ENCODE measurements at regions not wholly inside any gene's neighbourhood (a gene's known extent, or its start where the extent isn't known, plus 50 kb on each side); places are given as distances from the start of the nearest gene placed in this dataset.

GRCh38 chr11:116175707-116176106 is 597.1 kb downstream of the BUD13 start:
- Histone ChIP-seq H3K14ac (ENCODE audit: low read length) (no peak overlapping the region), H4K91ac (ENCODE audit: low read depth, low read length, poor library complexity) (no peak overlapping the region), H3K4me1 (ENCODE audit: control insufficient read depth in 2 of 2, insufficient read depth in 1 of 2, low read depth in 1 of 2, low read length in 2 of 2) (peaks cover 8 to 21% of the 10 kb centered on the region in 2 donors), H3K9me3 (replicated peaks in 1 of 2; ENCODE audit: control insufficient read depth in 2 of 2, insufficient read depth in 1 of 2, low read depth in 1 of 2, low read length in 2 of 2) (no peaks in the 10 kb centered on the region), H3K18ac (ENCODE audit: low read length) (no peak overlapping the region), H2BK5ac (ENCODE audit: low read length) (no peak overlapping the region), H3K4me2 (ENCODE audit: insufficient read depth, low read length, poor library complexity, severe bottlenecking) (no peak overlapping the region), H3K9ac (ENCODE audit: low read depth, low read length, poor library complexity) (no peak overlapping the region), H3K4ac (ENCODE audit: low read length) (no peak overlapping the region), H3K36me3 (replicated peaks in 1 of 2; ENCODE audit: control insufficient read depth in 2 of 2, insufficient read depth in 2 of 2, low read length in 2 of 2) (no peaks in the 10 kb centered on the region), H2AK5ac (ENCODE audit: low read depth, low read length) (no peak overlapping the region), H3K23ac (ENCODE audit: low read depth, low read length, poor library complexity) (no peak overlapping the region), H3K27ac (replicated peaks; ENCODE audit: low read length) (no peak overlapping the region), H2AFZ (ENCODE audit: low read length) (no peak overlapping the region), H2BK12ac (ENCODE audit: low read length) (no peak overlapping the region), H4K8ac (ENCODE audit: low read depth, low read length) (no peak overlapping the region), H2BK15ac (ENCODE audit: low read length) (no peak overlapping the region), H3K27me3 (ENCODE audit: control insufficient read depth in 3 of 3, insufficient read depth in 3 of 3, low read depth in 1 of 3, low read length in 3 of 3) (no peaks in the 10 kb centered on the region), H2BK120ac (ENCODE audit: low read depth, low read length) (no peak overlapping the region), H3K4me3 (ENCODE audit: low read length in 2 of 2) (no peak overlapping the region), H3K79me1 (ENCODE audit: low read depth, low read length) (no peaks in the 10 kb centered on the region)
- no peak for DNase-seq (ENCODE audit: low spot score)
- no CpG with 5 or more reads among the region's 7 CpGs for WGBS, 2 donors (ENCODE audit: extremely low coverage in 2 of 2, insufficient read length in 2 of 2, insufficient replicate concordance in 1 of 2)

GRCh38 chr11:116173941-116174911 is 598.6 kb downstream of the BUD13 start:
- Histone ChIP-seq H3K9me3 (replicated peaks in 1 of 2; ENCODE audit: control insufficient read depth in 2 of 2, insufficient read depth in 1 of 2, low read depth in 1 of 2, low read length in 2 of 2) (no peaks in the 10 kb centered on the region), H2BK120ac (ENCODE audit: low read depth, low read length) (no peak overlapping the region), H4K91ac (ENCODE audit: low read depth, low read length, poor library complexity) (no peak overlapping the region), H2AK5ac (ENCODE audit: low read depth, low read length) (no peak overlapping the region), H2BK15ac (ENCODE audit: low read length) (no peak overlapping the region), H3K79me1 (ENCODE audit: low read depth, low read length) (no peaks in the 10 kb centered on the region), H3K23ac (ENCODE audit: low read depth, low read length, poor library complexity) (no peak overlapping the region), H3K4me2 (ENCODE audit: insufficient read depth, low read length, poor library complexity, severe bottlenecking) (no peak overlapping the region), H3K27me3 (ENCODE audit: control insufficient read depth in 3 of 3, insufficient read depth in 3 of 3, low read depth in 1 of 3, low read length in 3 of 3) (no peaks in the 10 kb centered on the region), H3K27ac (replicated peaks; ENCODE audit: low read length) (no peak overlapping the region), H2AFZ (ENCODE audit: low read length) (peak overlapping the region; percentile 68), H2BK12ac (ENCODE audit: low read length) (no peak overlapping the region), H2BK5ac (ENCODE audit: low read length) (no peak overlapping the region), H3K4me1 (ENCODE audit: control insufficient read depth in 2 of 2, insufficient read depth in 1 of 2, low read depth in 1 of 2, low read length in 2 of 2) (peaks cover 8 to 20% of the 10 kb centered on the region in 2 donors), H3K14ac (ENCODE audit: low read length) (no peak overlapping the region), H4K8ac (ENCODE audit: low read depth, low read length) (no peak overlapping the region), H3K4ac (ENCODE audit: low read length) (no peak overlapping the region), H3K4me3 (ENCODE audit: low read length in 2 of 2) (no peak overlapping the region), H3K9ac (ENCODE audit: low read depth, low read length, poor library complexity) (no peak overlapping the region), H3K36me3 (replicated peaks in 1 of 2; ENCODE audit: control insufficient read depth in 2 of 2, insufficient read depth in 2 of 2, low read length in 2 of 2) (no peaks in the 10 kb centered on the region), H3K18ac (ENCODE audit: low read length) (peak overlapping the region; percentile 30)
- DNase-seq (ENCODE audit: low spot score): no peak
- no CpG with 5 or more reads among the region's 20 CpGs for WGBS, 2 donors (ENCODE audit: extremely low coverage in 2 of 2, insufficient read length in 2 of 2, insufficient replicate concordance in 1 of 2)

GRCh38 chr11:116173506-116173905 is 599.3 kb downstream of the BUD13 start:
- no CpG with 5 or more reads among the region's 4 CpGs for WGBS, 2 donors (ENCODE audit: extremely low coverage in 2 of 2, insufficient read length in 2 of 2, insufficient replicate concordance in 1 of 2)

GRCh38 chr11:116172851-116173250 is 599.9 kb downstream of the BUD13 start:
- DNase-seq (ENCODE audit: low spot score): no peak
- no peaks in the 10 kb centered on the region for H3K79me1 ChIP-seq (ENCODE audit: low read depth, low read length)
- H2BK120ac ChIP-seq (ENCODE audit: low read depth, low read length): no peak overlapping the region
- H3K18ac ChIP-seq (ENCODE audit: low read length): no peak overlapping the region
- peaks cover 7 to 17% of the 10 kb centered on the region in 2 donors for H3K4me1 ChIP-seq (ENCODE audit: control insufficient read depth in 2 of 2, insufficient read depth in 1 of 2, low read depth in 1 of 2, low read length in 2 of 2)
- H3K27ac ChIP-seq (replicated peaks; ENCODE audit: low read length): no peak overlapping the region
- no peaks in the 10 kb centered on the region for H3K27me3 ChIP-seq (ENCODE audit: control insufficient read depth in 3 of 3, insufficient read depth in 3 of 3, low read depth in 1 of 3, low read length in 3 of 3)
- H3K14ac ChIP-seq (ENCODE audit: low read length): no peak overlapping the region
- no peak overlapping the region for H4K91ac ChIP-seq (ENCODE audit: low read depth, low read length, poor library complexity)
- WGBS, 2 donors (ENCODE audit: extremely low coverage in 2 of 2, insufficient read length in 2 of 2, insufficient replicate concordance in 1 of 2): no CpG with 5 or more reads among the region's 2 CpGs
- H3K23ac ChIP-seq (ENCODE audit: low read depth, low read length, poor library complexity): no peak overlapping the region
- H3K4me2 ChIP-seq (ENCODE audit: insufficient read depth, low read length, poor library complexity, severe bottlenecking): no peak overlapping the region
- no peak overlapping the region for H2AFZ ChIP-seq (ENCODE audit: low read length)
- no peak overlapping the region for H3K4me3 ChIP-seq (ENCODE audit: low read length in 2 of 2)
- no peaks in the 10 kb centered on the region for H3K9me3 ChIP-seq (replicated peaks in 1 of 2; ENCODE audit: control insufficient read depth in 2 of 2, insufficient read depth in 1 of 2, low read depth in 1 of 2, low read length in 2 of 2)
- no peak overlapping the region for H3K4ac ChIP-seq (ENCODE audit: low read length)
- no peaks in the 10 kb centered on the region for H3K36me3 ChIP-seq (replicated peaks in 1 of 2; ENCODE audit: control insufficient read depth in 2 of 2, insufficient read depth in 2 of 2, low read length in 2 of 2)
- H2BK12ac ChIP-seq (ENCODE audit: low read length): no peak overlapping the region
- H4K8ac ChIP-seq (ENCODE audit: low read depth, low read length): no peak overlapping the region
- no peak overlapping the region for H2BK5ac ChIP-seq (ENCODE audit: low read length)
- H3K9ac ChIP-seq (ENCODE audit: low read depth, low read length, poor library complexity): no peak overlapping the region
- H2AK5ac ChIP-seq (ENCODE audit: low read depth, low read length): no peak overlapping the region
- H2BK15ac ChIP-seq (ENCODE audit: low read length): no peak overlapping the region

More at GRCh38 chr11:116173506-116173905, 599.3 kb downstream of the BUD13 start:
- Histone ChIP-seq H2BK120ac (ENCODE audit: low read depth, low read length) (no peak overlapping the region), H3K14ac (ENCODE audit: low read length) (no peak overlapping the region), H2BK12ac (ENCODE audit: low read length) (no peak overlapping the region), H3K4me3 (ENCODE audit: low read length in 2 of 2) (no peak overlapping the region), H3K23ac (ENCODE audit: low read depth, low read length, poor library complexity) (no peak overlapping the region), H4K91ac (ENCODE audit: low read depth, low read length, poor library complexity) (no peak overlapping the region), H3K4me1 (ENCODE audit: control insufficient read depth in 2 of 2, insufficient read depth in 1 of 2, low read depth in 1 of 2, low read length in 2 of 2) (peaks cover 8 to 20% of the 10 kb centered on the region in 2 donors), H3K9ac (ENCODE audit: low read depth, low read length, poor library complexity) (no peak overlapping the region), H2AFZ (ENCODE audit: low read length) (no peak overlapping the region), H3K27ac (replicated peaks; ENCODE audit: low read length) (no peak overlapping the region), H3K79me1 (ENCODE audit: low read depth, low read length) (no peaks in the 10 kb centered on the region), H3K9me3 (replicated peaks in 1 of 2; ENCODE audit: control insufficient read depth in 2 of 2, insufficient read depth in 1 of 2, low read depth in 1 of 2, low read length in 2 of 2) (no peaks in the 10 kb centered on the region), H3K4me2 (ENCODE audit: insufficient read depth, low read length, poor library complexity, severe bottlenecking) (no peak overlapping the region), H3K36me3 (replicated peaks in 1 of 2; ENCODE audit: control insufficient read depth in 2 of 2, insufficient read depth in 2 of 2, low read length in 2 of 2) (no peaks in the 10 kb centered on the region), H2AK5ac (ENCODE audit: low read depth, low read length) (no peak overlapping the region), H4K8ac (ENCODE audit: low read depth, low read length) (no peak overlapping the region), H2BK5ac (ENCODE audit: low read length) (no peak overlapping the region), H3K4ac (ENCODE audit: low read length) (no peak overlapping the region), H3K18ac (ENCODE audit: low read length) (no peak overlapping the region), H3K27me3 (ENCODE audit: control insufficient read depth in 3 of 3, insufficient read depth in 3 of 3, low read depth in 1 of 3, low read length in 3 of 3) (no peaks in the 10 kb centered on the region), H2BK15ac (ENCODE audit: low read length) (no peak overlapping the region)
- no peak for DNase-seq (ENCODE audit: low spot score)

All from neuronal stem cell (in vitro differentiated cells).